ENCODE measurements at regions not wholly inside any gene's neighbourhood (a gene's known extent, or its start where the extent isn't known, plus 50 kb on each side); places are given as distances from the start of the nearest gene placed in this dataset.

DNA sequence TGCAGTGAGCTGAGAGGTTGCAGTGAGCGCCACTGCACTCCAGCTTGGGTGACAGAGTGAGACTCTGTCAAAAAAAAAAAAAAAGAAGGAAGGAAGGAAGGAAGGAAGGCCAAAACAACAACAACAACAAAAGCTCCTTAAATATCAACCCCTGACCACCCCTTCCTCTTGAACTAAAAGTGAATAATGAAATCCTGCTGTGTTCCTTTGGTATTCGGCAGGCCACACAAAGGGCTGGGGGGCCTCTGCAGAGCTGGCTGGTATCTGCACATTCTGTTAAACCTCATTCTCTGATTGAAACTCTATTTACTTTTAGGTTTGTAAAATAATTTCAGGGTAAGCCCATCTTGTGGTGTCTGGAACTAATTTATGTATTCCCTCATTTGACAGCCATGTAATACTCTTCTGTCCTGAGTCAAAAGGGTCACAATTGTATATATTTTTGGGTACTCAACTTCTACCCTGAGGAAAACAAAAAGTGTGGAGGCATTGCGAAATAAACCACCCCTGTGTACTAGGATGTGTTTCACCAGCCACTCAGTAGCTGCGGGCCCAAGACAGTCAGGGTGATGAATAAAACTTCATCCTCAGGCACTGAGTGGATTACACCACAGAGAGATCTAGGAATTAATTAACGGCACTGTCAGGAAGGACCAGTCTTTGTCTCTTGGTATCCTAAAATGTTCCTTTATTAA is 446.4 kb upstream of the PFKP start:
- TF ChIP-seq, protein P1, sequence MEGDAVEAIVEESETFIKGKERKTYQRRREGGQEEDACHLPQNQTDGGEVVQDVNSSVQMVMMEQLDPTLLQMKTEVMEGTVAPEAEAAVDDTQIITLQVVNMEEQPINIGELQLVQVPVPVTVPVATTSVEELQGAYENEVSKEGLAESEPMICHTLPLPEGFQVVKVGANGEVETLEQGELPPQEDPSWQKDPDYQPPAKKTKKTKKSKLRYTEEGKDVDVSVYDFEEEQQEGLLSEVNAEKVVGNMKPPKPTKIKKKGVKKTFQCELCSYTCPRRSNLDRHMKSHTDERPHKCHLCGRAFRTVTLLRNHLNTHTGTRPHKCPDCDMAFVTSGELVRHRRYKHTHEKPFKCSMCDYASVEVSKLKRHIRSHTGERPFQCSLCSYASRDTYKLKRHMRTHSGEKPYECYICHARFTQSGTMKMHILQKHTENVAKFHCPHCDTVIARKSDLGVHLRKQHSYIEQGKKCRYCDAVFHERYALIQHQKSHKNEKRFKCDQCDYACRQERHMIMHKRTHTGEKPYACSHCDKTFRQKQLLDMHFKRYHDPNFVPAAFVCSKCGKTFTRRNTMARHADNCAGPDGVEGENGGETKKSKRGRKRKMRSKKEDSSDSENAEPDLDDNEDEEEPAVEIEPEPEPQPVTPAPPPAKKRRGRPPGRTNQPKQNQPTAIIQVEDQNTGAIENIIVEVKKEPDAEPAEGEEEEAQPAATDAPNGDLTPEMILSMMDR (conservative IDR thresholded peaks at IDR 0.05) = no peak
- TF ChIP-seq ZFX (IDR thresholded peaks at IDR 0.05) = no peak

All from C4-2B (cell line).